ENCODE measurements at regions not wholly inside any gene's neighbourhood (a gene's known extent, or its start where the extent isn't known, plus 50 kb on each side); places are given as distances from the start of the nearest gene placed in this dataset.
"Not testable (repeated sequence)": the region's sequence is repeated elsewhere in the genome, so short reads cannot be mapped to it uniquely, and the experiment has no call there.

DNA sequence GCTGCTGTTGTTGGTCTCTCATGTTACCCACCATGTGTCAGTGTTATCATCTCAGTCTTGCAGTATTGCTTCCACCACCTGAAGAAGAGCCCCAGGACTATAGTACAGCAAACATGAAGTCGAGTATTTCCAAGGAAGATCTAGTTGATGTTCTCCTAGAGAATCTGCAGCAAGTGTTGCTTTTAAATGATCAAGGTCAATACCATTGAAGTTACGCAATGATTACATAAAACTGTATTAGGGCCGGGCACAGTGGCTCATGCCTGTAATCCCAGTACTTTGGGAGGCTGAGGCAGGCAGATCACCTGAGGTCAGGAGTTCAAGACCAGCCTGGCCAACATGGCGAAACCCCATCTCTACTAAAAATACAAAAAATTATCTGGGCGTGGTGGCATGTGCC is 173.9 kb downstream of the TJP1 start:
- not testable (repeated sequence) for FAIRE-seq

DNA sequence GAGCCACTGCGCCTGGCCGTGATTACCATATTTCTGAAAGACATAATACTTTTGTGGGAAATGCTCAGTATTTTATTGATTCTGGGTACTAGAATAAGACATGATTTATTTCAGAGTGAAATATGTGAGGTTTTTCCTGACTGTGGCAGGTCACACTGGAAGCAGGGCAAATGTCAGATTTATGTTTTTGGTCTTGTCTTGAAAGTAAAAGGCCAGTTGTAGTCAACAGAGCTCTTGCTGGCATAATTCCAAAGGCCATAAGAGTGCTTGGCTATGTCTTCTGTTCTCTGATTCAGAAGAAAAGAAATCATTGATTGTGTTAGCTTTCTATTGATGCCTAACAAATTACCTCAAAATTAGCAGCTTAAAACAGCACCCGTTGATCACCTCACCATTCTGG is 176.4 kb downstream of the TJP1 start:
- FAIRE-seq = no peak

DNA sequence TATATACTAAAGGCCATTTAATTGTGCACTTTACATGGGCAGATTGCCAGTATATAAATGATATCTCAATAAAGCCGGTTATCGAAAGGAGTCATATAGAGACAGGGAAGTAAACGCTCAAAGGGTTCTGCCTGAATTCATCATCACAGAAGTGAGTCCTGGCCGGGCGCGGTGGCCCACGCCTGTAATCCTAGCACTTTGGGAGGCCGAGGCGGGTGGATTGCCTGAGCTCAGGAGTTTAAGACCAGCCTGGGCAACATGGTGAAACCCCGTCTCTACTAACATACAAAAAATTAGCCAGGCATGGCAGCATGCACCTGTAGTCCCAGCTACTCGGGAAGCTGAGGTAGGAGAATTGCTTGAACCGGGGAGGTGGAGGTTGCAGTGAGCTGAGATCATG is 177.9 kb downstream of the TJP1 start:
- not testable (repeated sequence) for FAIRE-seq

DNA sequence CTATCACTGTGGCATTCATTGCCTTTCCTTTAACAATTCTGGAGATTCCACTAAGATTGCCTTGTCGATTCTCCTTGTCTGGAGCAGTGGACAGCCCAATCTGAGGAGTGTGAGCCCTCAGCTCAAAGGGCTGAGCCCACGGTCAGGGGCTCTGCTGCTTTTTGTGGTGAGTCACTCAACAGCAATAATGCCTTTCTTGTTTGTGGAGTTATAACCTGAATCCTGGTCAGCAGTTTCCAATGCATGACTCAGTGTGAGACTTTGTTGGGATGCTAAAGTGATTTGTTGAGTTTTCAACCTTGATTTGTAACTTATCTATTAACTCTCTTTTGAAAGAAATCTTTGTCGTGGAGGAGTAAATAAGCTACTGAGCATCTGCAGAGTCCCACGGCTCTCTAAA is 183.5 kb downstream of the TJP1 start:
- FAIRE-seq = no peak

DNA sequence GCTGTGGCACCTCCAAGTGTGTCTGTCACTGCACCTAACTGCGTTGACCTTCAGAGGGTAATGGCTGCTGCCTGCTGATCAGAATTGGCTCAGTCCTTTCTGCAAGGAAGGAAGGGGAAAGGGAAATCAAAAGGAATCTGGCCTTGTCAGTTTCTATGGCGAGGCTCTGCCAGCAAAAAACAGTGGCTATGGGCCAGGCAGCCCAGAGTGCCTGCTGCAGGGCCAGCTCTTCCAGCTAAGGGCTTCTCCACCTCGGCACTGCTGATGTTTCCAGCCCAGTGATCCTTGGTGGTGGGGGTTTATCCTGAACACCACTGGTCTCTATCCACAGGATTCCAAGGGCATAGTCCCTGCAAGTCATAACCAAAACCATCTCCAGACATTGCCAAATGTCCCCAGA is 184.3 kb downstream of the TJP1 start:
- FAIRE-seq = no peak

DNA sequence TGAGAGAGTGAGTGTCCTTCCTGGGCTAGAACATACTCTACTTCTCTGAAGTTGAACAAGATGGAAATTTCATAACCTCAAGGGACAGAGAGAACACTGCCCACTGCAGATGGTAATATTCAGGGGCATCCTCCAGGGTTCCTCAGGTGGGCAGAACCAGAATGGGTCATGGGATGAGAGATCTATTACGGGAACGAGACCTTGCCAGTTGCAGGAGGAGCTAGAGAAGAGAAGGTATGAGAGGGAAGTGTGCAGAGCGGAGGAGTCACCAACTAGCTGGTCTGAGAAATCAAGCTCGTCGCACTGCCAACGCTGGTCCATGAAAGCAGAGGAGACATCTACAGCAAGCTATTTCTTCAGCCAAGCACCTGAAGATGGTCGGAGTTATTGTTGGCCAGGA is 184.7 kb downstream of the TJP1 start:
- FAIRE-seq = no peak

DNA sequence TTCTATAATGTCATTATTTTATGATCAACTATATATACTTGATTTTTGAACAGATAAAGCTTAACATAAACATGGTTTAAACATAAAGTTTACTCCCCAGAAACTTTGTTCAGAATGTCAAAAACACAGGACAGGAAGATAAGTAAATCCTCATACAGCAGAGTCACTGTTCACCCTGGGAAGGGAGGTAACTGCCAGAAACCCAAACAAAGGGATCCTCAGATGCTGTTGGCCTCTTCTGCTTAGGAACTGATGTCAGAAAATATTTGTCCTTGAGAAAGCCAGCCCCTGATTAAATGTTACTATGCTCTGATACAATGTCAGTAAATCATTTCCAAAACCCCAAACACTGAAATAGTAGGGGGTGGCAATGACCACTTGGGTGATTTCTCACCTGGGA is 185.3 kb downstream of the TJP1 start:
- no peak for FAIRE-seq

DNA sequence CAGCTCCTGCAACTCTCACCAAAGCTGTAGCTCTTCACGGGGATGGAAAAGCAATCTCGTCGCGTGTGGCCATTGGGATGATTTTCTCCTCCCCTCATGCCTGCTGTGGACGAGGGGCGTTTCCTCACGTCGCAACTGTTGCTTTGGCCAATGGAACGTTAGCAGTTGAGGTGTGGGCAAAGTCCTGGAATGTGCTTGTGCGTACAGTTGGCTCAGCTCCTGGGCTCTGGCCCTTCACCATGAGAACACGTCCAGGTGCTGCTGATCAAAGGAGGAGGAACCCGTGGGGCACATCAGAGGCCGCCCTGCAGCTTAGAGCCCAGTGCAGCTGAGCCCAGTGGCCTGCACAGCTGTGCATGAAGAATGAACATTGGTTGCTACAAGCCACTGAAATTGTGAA is 186.1 kb downstream of the TJP1 start:
- no peak for FAIRE-seq

DNA sequence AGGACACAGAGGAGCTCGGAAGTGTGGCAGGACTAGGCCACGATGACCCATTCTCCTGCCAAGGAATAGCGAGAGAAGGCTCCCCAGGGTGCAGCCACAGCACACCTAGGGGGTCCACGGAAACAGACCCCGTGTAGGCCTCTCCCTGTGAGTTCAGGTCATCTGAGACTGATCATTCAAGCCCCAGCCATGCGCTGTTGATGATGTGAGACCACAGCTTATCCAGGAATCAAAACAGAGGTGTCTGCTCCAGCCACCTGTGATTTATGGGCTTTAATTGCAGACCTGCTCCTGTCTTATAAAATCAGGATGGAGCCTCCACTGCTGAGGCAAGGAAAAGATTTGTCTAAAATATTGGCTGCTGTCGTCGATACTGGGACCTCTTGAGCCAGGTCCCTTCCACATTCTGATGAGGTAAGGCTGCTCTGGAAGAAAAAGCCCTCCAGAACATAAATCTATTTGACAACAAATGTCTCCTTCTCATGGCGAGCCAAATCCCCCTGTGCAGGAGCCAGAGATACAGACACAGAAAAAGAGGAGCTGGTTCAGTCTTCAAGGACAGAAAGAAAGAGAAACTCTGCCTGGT is 186.7 kb downstream of the TJP1 start:
- no peak for FAIRE-seq

DNA sequence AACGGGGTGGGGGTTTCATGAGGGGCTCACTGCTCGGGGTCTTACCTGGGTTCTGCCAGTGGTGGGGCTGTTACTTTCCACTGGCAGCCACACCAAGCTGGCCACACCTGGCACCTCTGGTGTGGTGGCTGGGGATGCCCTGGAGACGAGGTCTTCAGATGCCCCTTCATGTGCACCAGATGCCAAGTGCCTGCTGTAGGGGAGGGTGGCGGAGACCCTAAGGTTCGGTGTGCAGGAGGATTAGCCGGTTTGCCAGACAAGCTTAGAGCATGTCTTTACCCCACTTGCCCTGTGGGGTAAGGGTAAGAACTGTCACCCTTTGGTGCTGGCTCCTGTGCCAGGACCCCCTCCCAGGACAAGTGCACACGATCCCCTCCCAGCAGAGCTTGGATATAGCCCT is 188.3 kb downstream of the TJP1 start:
- no peak for FAIRE-seq

DNA sequence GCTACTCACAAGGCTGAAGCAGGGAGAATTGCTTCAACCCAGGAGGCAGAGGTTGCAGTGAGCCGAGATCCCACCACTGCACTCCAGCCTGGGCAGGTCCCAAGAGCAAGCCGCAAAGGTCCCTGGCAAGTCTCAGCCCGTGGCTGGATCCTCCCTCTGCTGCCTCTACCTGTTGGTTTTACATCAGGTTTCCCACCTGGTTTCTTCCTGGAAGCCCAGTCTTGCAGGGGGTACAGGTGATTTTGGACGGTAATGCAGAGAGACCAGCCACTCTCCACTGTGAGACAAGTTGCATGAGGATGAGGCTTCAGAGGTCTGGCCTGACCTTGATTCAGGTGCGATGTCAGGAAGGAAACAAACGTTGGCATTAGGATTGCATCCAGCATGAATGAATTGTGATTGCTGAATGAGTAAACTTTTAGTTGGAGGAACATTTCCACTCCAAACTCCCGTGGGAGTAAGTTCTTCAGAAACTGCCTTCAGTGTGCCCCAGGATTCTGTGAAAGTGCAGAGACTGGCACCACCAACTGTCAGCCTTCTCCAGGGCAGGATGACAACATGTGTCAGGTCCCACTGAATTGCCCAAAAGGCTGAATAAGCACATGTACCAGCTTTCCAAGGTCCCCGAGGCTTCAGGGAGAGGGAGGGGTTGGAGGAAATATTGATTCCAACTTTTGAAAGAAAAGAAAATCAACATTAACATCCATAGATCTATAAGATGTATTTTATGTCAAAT is 189.4 kb downstream of the TJP1 start:
- FAIRE-seq = no peak

DNA sequence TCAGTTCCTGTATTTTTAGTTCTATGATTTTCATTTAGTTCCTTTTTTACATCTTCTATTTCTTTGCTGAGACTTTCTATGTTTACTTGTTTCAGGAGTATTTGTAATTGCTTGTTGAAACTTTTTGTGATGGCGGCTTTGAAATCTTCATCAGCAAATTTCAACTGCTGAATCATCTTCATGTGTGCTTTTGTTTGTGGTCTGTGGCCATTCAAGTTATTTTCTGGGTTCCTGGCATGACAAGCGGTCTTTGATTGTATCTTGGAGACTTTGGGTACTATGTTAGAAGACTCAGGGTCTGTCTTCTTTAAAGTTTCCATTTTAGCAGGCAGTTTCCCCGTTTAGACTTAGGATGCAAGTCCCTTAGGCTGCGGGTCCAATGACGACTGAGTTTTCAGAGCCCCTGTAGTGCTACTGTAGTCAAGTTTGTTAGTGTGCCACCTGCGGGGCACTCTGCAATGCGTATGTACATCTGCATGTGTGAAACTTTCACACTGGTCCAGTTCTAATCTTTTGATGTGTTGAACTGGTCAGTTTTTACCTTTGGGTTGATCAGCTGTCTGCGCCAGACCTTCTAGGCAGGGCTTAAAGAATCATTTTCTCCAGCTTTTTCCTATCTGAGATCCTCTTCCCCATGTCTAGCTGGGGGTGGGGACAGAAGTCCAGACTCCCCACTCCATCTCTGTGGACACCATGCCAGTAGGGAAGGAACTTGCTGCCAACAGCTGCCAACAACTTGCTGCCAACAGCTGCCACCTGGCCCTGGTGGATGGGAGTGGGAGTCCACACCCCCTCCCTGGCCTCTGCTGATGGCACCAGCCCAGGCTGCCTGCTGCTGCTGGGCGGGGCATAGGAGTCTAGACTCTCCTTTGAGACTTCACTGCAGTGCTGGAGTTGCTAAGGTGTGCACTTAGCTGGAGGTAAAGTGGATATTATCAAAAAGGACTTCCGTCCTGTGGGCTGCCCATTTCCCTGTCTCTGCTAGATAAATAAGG is 190.9 kb downstream of the TJP1 start:
- FAIRE-seq = no peak

DNA sequence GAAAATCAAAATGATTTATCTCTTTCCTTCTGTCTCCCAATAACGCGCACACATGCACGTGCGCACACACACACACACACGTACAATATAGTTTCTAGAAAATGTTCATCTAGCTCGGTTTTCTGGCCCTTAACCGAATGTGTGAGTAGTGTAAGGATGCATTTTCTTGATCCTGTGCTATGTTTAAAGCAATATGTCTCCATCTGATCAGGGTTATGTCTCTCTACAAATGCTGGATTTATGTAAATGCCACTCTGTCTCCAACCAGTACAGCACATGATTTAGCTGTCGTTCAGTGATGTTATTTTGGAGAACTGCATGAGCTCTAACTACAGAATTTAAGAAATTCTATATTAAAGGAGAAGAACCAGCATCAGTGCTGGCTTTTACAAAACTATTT is 198.0 kb downstream of the TJP1 start:
- FAIRE-seq = no peak

DNA sequence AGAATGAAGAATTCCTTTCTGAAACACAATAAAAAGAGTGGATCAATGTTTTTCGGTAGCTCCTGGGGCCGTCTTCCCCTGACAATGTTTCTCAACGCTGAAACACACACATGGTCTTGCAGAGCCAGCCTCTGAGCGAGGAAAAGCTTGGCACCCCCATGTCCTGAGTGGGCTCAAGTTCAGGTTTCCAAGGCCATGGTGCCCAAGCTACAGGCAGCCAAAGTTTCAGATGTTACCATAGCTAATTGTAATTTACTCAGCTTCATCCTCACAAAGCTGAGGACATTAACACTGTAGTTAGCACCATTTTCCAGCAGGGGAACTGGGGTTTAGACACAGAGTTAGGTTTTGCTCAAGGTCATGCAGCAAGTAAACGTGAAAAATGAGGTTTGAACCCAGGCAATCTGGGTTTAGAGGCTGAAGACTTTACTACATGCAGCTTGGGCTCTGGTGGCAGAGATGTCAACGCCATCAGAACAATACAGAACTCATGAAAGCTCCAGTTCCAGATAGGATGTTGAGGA is 199.1 kb downstream of the TJP1 start:
- no peak for FAIRE-seq

DNA sequence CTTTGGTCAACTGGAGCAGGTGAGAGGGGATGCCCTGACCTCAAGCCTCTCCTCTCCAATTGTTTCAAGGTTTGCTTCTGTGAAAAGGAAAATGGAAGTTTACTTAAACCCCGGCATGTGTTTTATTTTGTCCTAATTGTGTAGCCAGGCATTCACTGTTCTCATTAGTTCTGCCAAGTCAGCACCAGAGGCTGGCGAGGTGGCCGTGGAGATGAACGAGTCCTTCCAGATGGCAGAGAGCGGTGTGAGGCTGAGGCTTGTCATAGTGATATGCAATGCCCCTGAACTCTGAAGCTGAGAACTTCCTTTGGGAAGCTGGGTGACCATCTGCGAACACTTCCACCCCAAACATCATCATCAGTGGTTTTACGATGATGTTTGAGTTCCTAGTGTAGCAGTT is 199.6 kb downstream of the TJP1 start:
- peak; percentile 21 for FAIRE-seq

DNA sequence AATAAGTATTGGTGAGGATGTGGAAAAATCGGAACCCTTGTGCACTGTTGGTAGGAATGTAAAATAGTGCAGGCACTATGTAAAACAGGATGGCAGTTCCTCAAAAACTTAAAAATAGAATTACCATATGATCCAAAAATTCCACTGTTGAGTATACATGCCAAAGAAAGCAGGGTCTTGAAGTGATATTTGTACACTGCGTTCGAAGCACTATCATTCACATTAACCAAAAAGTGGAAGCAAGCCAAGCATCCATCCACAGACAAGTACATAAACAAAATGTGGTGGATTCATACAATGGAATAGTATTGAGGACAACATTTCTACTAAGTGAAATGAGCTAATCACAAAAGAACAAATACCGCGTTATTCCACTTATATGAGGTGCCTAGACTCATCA is 200.7 kb downstream of the TJP1 start:
- FAIRE-seq = no peak

DNA sequence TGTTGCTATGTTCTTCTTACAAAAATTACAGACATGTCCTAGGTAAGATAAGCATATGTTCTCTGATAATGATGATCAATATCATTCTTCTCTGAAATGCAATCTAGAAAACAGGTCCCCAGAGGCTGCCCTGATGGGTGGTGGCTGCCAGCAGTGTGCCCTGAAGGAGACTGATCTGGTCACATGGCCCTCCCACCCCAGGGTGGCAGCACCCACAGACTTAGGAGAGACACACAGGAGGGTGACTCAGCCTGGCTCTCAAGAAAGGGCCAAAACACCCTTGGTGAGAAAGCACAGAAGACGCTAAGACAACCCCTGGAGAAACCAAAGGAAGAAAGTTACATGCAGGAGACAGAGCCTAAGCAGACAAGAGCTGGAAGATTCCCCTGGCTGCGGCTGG is 203.7 kb downstream of the TJP1 start:
- FAIRE-seq = no peak

DNA sequence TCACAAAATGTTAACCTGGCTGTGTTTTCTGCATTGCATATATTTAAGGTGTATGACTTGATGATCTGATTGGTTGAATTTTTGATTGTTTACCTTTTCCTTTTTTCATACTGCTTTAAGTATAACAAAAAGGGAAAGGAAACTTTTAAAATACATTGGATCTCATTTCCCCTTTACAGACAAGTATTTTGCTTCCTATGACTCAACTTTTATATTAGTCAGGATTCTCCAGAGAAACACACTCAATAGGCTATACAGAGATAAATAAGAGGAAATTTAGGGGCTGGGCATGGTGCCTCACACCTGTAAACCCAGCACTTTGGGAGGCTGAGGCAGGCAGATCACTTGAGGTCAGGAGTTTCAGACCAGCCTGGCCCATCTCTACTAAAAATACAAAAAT is 205.8 kb downstream of the TJP1 start:
- FAIRE-seq = no peak

DNA sequence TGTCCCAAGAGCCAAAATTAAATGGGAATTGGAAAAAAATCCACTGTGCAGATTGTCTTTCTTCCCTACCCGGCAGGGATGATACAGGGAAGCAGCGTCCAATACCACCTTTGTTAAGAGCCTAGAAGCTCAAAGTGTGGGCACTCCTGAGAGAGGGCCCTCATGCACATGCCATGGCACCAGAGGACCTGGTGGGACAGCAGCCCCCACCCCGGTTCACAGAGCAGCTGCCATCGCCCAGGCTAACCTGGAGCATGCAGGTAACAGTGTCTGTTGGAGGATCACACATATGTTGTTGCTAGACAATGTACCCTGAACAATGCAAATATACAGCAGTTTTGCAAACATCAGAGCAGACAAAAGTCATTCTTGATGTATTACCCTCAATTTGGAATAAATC is 206.5 kb downstream of the TJP1 start:
- FAIRE-seq = no peak

DNA sequence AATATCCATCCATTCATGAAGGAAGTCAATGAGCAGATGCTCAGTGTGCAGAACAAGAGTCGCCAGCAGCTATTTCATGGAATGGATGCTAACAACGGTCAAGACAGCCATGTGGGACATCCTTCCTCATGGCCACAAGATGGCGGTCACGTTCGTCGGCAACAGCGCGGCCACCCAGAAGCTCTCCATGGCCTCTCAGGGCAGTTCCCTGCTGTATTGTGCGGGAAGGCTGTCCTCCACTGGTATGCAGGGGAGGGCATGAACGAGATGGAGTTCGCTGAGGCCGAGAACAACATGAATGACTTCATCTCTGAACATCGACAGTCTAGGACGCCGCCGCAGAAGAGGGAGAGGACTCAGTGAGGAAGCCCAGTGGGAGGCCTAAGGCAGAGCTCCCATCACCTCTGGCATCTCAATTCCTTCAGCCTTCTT is 208.3 kb downstream of the TJP1 start:
- no peak for FAIRE-seq

DNA sequence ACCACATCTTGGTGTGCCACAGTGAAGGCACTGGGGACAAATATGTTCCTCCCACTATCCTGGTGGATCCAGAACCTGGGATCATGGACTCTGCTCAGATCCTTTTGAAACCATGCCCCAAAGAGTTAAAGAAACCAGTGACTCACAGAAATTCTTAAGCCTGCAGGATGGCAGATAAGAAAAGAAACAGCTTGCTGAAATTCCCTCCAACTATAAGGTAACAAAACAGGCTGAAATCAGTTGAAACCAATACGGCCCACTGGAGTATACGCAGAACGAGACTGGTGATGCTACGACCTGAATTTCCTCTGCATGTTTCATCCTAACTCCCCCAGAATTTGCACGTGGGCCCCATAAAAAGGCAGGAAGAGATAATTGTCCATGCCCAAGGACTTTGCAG is 209.6 kb downstream of the TJP1 start:
- FAIRE-seq = no peak

DNA sequence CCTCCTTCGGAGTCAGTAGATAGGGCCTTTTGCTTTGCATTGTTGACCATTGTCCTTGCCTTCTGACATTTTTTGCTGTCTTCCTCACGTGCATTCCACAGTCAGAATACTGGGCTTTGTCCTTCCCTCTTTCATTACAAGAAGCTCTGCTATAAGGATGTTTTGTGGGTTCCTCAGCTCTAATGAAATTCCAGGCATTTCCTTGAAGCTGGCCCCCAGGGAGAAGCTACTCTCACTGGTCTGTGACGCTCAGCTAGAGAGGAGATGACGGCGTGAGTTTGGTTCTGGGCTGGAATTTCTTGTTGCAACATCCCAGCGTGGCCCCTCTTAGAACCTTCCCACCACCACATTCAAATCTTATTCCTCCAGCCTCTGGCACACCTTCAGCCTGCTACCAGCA is 210.2 kb downstream of the TJP1 start:
- FAIRE-seq = no peak

DNA sequence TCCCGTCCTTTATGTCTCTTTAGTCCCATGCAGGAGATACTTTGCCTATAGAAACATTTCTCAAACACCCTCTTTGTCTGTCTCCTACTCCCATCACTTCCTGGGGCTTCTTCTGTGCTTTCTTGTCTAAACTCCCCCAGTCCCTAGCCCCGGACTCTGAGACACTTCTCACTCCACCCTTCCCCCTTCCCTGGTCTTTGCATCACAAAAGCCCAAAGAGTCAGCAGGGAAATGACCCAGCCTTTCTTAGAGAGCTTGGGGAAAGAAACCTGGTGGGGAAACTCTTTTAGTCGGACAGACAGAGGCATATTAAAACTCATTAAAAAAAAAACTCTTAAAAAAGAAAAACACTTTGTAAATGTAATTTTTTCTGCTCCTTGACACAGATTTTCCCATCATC is 211.2 kb downstream of the TJP1 start:
- FAIRE-seq = no peak

DNA sequence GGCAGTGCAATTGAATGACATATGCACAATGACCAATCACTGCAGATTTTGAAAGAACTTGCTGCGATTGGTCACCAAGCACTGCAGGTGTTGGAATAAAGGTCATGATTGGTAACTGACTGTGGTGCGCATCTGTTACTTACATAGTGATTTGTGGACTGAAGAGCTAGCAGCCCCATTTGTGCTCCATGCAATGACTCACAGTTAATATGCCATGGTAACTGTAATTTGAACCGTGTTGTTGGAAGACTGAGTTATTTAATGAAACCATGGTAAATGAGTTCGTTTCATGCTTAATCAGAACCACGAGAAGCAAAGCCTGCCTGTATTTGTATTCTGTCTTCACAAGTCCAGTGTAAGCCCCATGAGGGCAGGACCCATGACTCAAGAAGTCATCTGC is 220.5 kb downstream of the TJP1 start:
- no peak for FAIRE-seq

Data from islet of Langerhans (tissue), 1 donor.